HCT116 (cell line): ENCODE measurements at regions not wholly inside any gene's neighbourhood (a gene's known extent, or its start where the extent isn't known, plus 50 kb on each side); places are given as distances from the start of the nearest gene placed in this dataset.

Experiments
- ATAC-seq: fragments of 200-7000 bp; cut with Tn5 transposase; 2 replicates; pipeline ENCODE4 v1.9.1; 2020; ENCODE audit warnings: mild to moderate bottlenecking, moderate library complexity
- BruUV-seq: library from RNA; stranded (reverse); fragments of 400-500 nt; replicated peaks from 2 replicates; lab custom pipeline; 2021; lab: Mats Ljungman, UMichigan
- CTCF ChIA-PET: fragments of 300-600 bp; sonication (Branson Sonifier 250); formaldehyde crosslinking; loops from one replicate; lab custom pipeline; 2021; ENCODE audit warnings: antibody characterized with exemption; lab: Charles Lee
- POLR2A ChIA-PET: fragments of 300-600, 350-600 bp; sonication (Branson Sonifier 250); formaldehyde crosslinking; loops from one replicate; lab custom pipeline; 2021; ENCODE audit warnings: antibody characterized with exemption; lab: Charles Lee
- RAD21 ChIA-PET, 2 experiments: fragments of 300-600 bp; sonication (Branson Sonifier 250); formaldehyde crosslinking; loops; one replicate each; lab custom pipeline; 2023; ENCODE audit warnings: low total read pairs in 2 of 2; ENCODE audit not compliant: uncharacterized antibody in 2 of 2, unreplicated experiment in 2 of 2, low non-redundant PET in 1 of 2; lab: Charles Lee
- DNase-seq: peaks from one replicate; pipeline ENCODE4 v3.0.0-alpha.2; 2010; ENCODE audit warnings: low read depth, low spot score
- H2AFZ ChIP-seq: fragments of 200-600 bp; shearing (Covaris generic), sonication (generic); 2 replicates; pipeline ENCODE4 v1.6.1; 2017; ENCODE audit warnings: low read depth, mixed run types, mixed read lengths, antibody characterized with exemption, low read length; ENCODE audit not compliant: poor library complexity, severe bottlenecking
- H3K27ac ChIP-seq: 2 replicates; pipeline ENCODE4 v1.5.1; 2012; ENCODE audit warnings: low read depth, low read length
- H3K27me3 ChIP-seq: fragments of 200-600 bp; sonication (generic); 2 replicates; pipeline ENCODE4 v1.6.1; 2016; ENCODE audit warnings: mixed run types, low read length, mixed read lengths; ENCODE audit not compliant: insufficient read depth
- H3K36me3 ChIP-seq, 2 experiments: fragments of 200-500 bp in 1 of 2; fragments of 200-600 bp in 1 of 2; sonication (Bioruptor generic) in 1 of 2; sonication (generic) in 1 of 2; 2 replicates each; pipeline versions ENCODE4 v1.5.1 to v1.6.1; 2014 to 2016; ENCODE audit warnings: low read length in 2 of 2, inconsistent platforms in 1 of 2, mixed read lengths in 1 of 2, mixed run types in 1 of 2; ENCODE audit not compliant: insufficient read depth in 2 of 2, control insufficient read depth in 1 of 2
- H3K4me1 ChIP-seq, 2 experiments: fragments of 200-600 bp in 1 of 2; sonication (generic) in 1 of 2; 2 replicates each; pipeline versions ENCODE4 v1.5.1 to v1.6.1; 2012 to 2017; ENCODE audit warnings: low read length in 2 of 2, inconsistent platforms in 1 of 2, mild to moderate bottlenecking in 1 of 2, mixed read lengths in 1 of 2, mixed run types in 1 of 2, moderate library complexity in 1 of 2; ENCODE audit not compliant: insufficient read depth in 2 of 2, control insufficient read depth in 1 of 2
- H3K4me2 ChIP-seq: fragments of 200-600 bp; sonication (generic); 2 replicates; pipeline ENCODE4 v1.6.1; 2017; ENCODE audit warnings: mixed run types, low read length, mixed read lengths
- H3K4me3 ChIP-seq, 2 experiments: fragments of 200-600 bp in 1 of 2; sonication (generic) in 1 of 2; replicated peaks in 1 of 2; 2 replicates each; pipeline ENCODE4 v1.5.1; 2011 to 2016; ENCODE audit warnings: low read length in 2 of 2, control low read depth in 1 of 2, low read depth in 1 of 2, mild to moderate bottlenecking in 1 of 2, mixed read lengths in 1 of 2, mixed run types in 1 of 2
- H3K79me2 ChIP-seq: fragments of 200-600 bp; sonication (generic); 2 replicates; pipeline ENCODE4 v1.6.1; 2017; ENCODE audit warnings: mild to moderate bottlenecking, mixed run types, low read length, moderate library complexity, mixed read lengths; ENCODE audit not compliant: insufficient read depth
- H3K9ac ChIP-seq: fragments of 200-600 bp; sonication (generic); 2 replicates; pipeline ENCODE4 v1.6.1; 2016; ENCODE audit warnings: low read length, mixed read lengths
- H3K9me2 ChIP-seq: fragments of 200-600 bp; sonication (generic), shearing (Covaris generic); 2 replicates; pipeline ENCODE4 v1.6.1; 2017; ENCODE audit warnings: mixed run types, mild to moderate bottlenecking, moderate library complexity; ENCODE audit not compliant: insufficient read depth
- H3K9me3 ChIP-seq, 2 experiments: fragments of 200-500 bp in 1 of 2; fragments of 200-600 bp in 1 of 2; sonication (Bioruptor generic) in 1 of 2; sonication (generic) in 1 of 2; 2 replicates each; pipeline ENCODE4 v1.6.1; 2014 to 2017; ENCODE audit warnings: low read length in 2 of 2, mixed read lengths in 2 of 2, inconsistent platforms in 1 of 2, low read depth in 1 of 2, mild to moderate bottlenecking in 1 of 2, mixed run types in 1 of 2, moderate library complexity in 1 of 2; ENCODE audit not compliant: control insufficient read depth in 1 of 2, insufficient read depth in 1 of 2
- H4K20me1 ChIP-seq: fragments of 200-600 bp; sonication (generic), shearing (Covaris generic); 2 replicates; pipeline ENCODE4 v1.6.1; 2017; ENCODE audit warnings: mixed run types, mild to moderate bottlenecking, moderate library complexity; ENCODE audit not compliant: insufficient read depth
- EGR1 ChIP-seq: IDR thresholded peaks from 2 replicates; pipeline ENCODE4 v1.6.1; 2012; ENCODE audit warnings: low read depth
- JUND ChIP-seq: IDR thresholded peaks from 2 replicates; pipeline ENCODE4 v1.6.1; 2012
- POLR2A ChIP-seq: IDR thresholded peaks from 2 replicates; pipeline ENCODE4 v1.7.0; 2011; ENCODE audit warnings: borderline replicate concordance; ENCODE audit not compliant: insufficient read depth, insufficient read length; ENCODE audit errors: extremely low read depth
- POLR2AphosphoS5 ChIP-seq: IDR thresholded peaks from 2 replicates; pipeline ENCODE4 v1.6.1; 2011; ENCODE audit warnings: mild to moderate bottlenecking, low read depth, low read length, moderate library complexity
- REST ChIP-seq: IDR thresholded peaks from 2 replicates; pipeline ENCODE4 v1.6.1; 2012; ENCODE audit warnings: low read depth
- SRF ChIP-seq: IDR thresholded peaks from 2 replicates; pipeline ENCODE4 v1.6.1; 2012; ENCODE audit warnings: low read depth
- YY1 ChIP-seq: IDR thresholded peaks from 2 replicates; pipeline ENCODE4 v1.6.1; 2011; ENCODE audit warnings: low read length, low read depth, moderate library complexity, mild to moderate bottlenecking; ENCODE audit not compliant: insufficient replicate concordance; ENCODE audit errors: extremely low read depth
- ZFX ChIP-seq: fragments of 450-650 bp; IDR thresholded peaks from 2 replicates; pipeline ENCODE4 v1.6.1; 2017
- ZNF274 ChIP-seq: fragments of 200-500 bp; sonication (Bioruptor generic); IDR thresholded peaks from 2 replicates; pipeline ENCODE4 v1.6.1; 2014; ENCODE audit warnings: mild to moderate bottlenecking, low read depth, low read length, inconsistent platforms
- intact Hi-C: fragments of 100-400 bp; cut with micrococcal nuclease; formaldehyde crosslinking; loops from 2 replicates; pipeline ENCODE4 v1.10.0; 2022

- no peaks in the 10 kb centered on the region for H3K9me2 ChIP-seq
- H3K4me2 ChIP-seq = no peak overlapping the region
- H3K9ac ChIP-seq = no peak overlapping the region
- H3K79me2 ChIP-seq = no peaks in the 10 kb centered on the region
- H3K4me1 ChIP-seq = no peaks in the 10 kb centered on the region
- CTCF ChIA-PET = no interaction called here
- RAD21 ChIA-PET = no interaction called here
- no peak overlapping the region for H3K27ac ChIP-seq
- BruUV-seq = no TSS peak
- no peak for TF ChIP-seq ZNF274
- no peak for TF ChIP-seq ZFX
- no peak for TF ChIP-seq POLR2A
- TF ChIP-seq SRF = no peak
- TF ChIP-seq EGR1 = no peak
- no peaks in the 10 kb centered on the region for H3K36me3 ChIP-seq
- POLR2A ChIA-PET = no interaction called here
- intact Hi-C loops = no loop called here
- no peaks in the 10 kb centered on the region for H3K9me3 ChIP-seq
- H2AFZ ChIP-seq = no peak overlapping the region
- H3K4me3 ChIP-seq = no peak overlapping the region
- ATAC-seq (no peak), DNase-seq (no peak)
- no peaks in the 10 kb centered on the region for H3K27me3 ChIP-seq
- H4K20me1 ChIP-seq = no peaks in the 10 kb centered on the region
These were observed 160.1 kb downstream of the FAM124B start for GRCh38 chr2:224241812-224242211.

GRCh38 chr2:224241001-224241400, 160.9 kb downstream of the FAM124B start:
- H3K4me3 ChIP-seq = no peak overlapping the region
- H3K79me2 ChIP-seq = no peaks in the 10 kb centered on the region
- no peak overlapping the region for H2AFZ ChIP-seq
- no peaks in the 10 kb centered on the region for H3K4me1 ChIP-seq
- BruUV-seq = no TSS peak
- H3K9me3 ChIP-seq = no peaks in the 10 kb centered on the region
- H3K27me3 ChIP-seq = no peaks in the 10 kb centered on the region
- no peaks in the 10 kb centered on the region for H3K36me3 ChIP-seq
- intact Hi-C loops = no loop called here
- no peaks in the 10 kb centered on the region for H4K20me1 ChIP-seq
- ATAC-seq = no peak
- POLR2A ChIA-PET = no interaction called here
- no peak overlapping the region for H3K4me2 ChIP-seq
- H3K9ac ChIP-seq = no peak overlapping the region
- no peak for DNase-seq
- H3K27ac ChIP-seq = no peak overlapping the region
- RAD21 ChIA-PET = no interaction called here
- CTCF ChIA-PET = no interaction called here
- no peaks in the 10 kb centered on the region for H3K9me2 ChIP-seq
- TF ChIP-seq YY1 (no peak), POLR2AphosphoS5 (no peak), SRF (no peak), ZFX (no peak), REST (no peak), JUND (no peak)
